OCI-M2 (cell line): ENCODE measurements at regions not wholly inside any gene's neighbourhood (a gene's known extent, or its start where the extent isn't known, plus 50 kb on each side); places are given as distances from the start of the nearest gene placed in this dataset.

Experiments used
- DNase-seq: peaks from one replicate; lab custom pipeline; 2025; ENCODE audit not compliant: unreplicated experiment; lab: John Stamatoyannopoulos, UW

DNA sequence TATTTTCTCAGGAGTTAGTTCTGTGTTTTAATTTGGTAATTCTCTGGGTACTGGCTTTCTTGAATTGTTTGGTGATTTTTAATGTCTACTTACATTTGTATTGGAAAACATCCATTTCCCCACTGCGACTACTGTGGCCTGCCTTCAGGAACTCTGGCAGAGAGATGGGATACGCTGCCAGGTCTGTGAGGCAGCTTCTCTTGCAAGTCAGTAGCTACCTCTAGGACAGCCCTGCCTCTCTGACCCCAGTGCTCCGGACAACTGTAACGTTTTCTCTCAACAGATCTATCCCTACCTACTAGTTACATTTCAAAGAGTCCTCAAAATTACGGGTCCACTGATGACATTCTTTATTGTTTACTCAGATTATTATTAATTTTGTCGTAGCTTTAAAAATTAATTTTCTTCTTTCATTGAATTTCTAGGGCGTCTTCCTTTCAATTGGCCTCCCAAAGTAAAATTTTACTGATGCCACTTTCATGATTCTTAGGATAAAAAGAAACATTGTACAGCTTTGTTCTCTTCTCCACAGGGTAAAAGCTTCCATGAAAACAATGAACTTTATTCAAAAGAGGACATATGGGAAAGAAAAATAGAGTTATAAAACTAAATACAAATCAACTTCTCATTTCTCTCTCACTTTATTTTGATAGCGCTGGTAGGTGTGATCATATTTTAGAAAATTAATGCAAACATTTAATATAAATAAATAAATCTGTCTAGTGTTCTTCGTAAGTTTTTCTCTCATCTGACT lies 123.2 kb upstream of the GOLGA8J start:
- no peak for DNase-seq

DNA sequence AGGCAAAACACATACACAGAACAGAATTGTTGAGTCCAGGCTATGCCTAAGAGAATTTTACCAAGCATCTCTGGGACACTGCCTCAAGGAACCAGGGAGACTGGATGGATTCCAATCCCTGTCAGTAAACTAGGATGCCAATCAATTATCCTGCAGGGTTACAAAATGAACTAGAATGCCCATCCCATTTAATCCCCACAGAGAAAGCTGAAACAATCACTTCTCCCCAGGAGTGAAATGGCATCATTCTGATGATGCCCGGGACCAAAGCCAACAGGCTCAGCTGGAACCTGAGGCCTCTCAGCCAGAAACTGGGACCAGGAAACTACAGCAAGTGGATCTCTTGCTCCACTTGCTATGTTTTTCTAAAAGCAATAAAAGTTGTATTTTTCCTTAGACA lies 130.0 kb upstream of the TJP1 start:
- no peak for DNase-seq

DNA sequence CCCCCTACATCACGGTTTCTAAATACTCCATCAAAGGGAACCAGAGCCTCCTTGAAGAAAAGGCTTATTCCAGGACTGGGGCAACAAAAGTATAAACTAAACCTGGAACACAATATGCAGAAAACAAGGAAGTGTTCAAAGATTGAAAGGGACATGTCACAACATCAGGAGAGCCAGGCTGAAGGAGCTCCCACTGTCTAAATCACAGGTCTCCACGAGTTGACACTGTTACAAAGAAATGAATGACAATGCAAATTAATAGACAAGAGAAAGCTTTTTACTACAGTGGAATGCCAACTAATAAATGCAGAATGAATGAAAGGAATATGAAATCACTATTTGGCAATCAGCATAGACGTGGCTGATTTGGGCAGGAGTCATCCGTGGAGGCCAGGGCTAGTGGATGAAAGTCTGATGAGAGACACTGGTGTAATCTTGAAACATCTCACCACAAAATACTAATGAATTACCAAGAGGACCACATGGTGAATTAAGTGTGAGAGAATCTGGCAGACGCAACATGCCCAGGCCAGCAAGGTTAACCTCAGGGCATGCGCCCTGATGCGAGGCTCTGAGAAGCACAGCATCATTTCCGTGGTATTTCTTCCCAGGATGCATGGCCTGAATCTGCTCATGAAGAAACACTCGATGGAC lies 123.8 kb upstream of the TJP1 start:
- DNase-seq = no peak

DNA sequence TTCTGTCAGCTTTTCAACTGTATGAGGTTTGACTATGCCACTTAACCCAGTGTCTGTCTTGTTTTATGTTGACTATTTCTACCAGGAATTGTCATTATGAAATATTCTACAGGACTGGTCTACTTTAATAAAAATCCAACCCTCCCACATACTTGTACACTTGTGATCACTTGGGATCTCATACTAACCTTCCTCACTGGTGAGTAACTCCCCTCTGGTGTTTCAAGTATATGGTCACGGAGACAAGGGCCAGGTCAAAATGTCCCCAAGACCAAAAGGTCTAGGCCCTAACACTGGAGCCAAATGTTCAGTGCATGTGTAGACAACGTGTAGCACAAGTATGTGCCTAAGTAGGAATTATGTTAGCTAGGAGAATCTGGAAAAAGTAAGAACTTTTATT lies 122.7 kb upstream of the TJP1 start:
- no peak for DNase-seq

DNA sequence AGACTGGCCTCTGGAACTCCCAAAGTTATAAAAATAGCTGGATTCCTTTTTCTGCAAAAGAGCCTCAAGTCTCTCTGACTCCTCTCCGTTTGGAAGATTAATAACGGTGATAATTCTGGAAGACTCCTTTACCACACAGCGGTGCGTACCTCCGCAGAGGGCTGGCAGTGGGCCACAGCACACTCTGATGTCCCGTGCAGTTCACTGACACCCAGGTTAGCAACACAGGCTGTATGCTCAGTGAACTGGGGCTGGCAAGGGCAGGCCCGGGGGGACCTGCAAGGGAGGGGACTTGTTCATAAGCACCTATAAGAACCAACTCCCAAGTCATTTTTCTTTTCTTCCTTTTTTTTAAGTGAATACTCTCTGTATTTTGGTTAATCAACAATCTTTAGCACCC lies 120.3 kb upstream of the TJP1 start:
- no peak for DNase-seq

DNA sequence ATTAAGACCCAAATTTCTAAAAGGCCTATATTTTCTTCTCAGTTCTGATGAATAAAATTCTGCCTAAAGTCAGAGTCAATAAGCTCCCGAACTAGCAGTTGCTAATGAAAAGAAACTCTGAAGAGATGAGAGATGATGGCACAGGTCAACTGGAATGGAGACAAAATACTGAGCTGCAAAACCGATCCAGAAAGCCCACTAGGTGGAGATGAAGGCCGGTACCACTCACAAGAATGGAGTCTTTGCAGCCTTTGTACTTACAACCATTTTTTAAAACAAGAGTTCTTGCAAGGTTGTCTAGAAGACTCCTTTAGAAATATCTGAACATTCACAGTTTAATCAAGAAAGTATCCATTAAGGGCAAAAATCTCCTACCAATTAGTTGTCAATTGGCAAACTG lies 119.9 kb upstream of the TJP1 start:
- no peak for DNase-seq

DNA sequence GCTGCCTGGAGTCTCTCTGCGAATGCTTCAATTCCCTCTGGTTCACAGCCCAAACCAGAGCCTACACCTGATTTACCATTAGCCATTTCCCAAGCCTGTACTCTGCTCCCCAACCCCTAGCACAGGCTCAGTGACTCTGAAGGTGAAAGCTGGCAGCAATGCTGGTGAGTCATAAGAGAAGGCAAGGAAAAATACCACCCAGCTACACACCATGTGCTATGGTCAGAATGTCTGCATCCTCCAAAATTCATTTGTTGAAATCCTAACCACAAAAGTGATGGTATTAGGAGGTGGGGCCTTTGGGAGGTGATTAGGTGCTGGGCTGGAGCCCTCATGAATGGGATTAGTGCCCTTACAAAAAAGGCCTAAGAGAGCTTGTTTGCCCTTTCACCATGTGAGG lies 117.1 kb upstream of the TJP1 start:
- no peak for DNase-seq

DNA sequence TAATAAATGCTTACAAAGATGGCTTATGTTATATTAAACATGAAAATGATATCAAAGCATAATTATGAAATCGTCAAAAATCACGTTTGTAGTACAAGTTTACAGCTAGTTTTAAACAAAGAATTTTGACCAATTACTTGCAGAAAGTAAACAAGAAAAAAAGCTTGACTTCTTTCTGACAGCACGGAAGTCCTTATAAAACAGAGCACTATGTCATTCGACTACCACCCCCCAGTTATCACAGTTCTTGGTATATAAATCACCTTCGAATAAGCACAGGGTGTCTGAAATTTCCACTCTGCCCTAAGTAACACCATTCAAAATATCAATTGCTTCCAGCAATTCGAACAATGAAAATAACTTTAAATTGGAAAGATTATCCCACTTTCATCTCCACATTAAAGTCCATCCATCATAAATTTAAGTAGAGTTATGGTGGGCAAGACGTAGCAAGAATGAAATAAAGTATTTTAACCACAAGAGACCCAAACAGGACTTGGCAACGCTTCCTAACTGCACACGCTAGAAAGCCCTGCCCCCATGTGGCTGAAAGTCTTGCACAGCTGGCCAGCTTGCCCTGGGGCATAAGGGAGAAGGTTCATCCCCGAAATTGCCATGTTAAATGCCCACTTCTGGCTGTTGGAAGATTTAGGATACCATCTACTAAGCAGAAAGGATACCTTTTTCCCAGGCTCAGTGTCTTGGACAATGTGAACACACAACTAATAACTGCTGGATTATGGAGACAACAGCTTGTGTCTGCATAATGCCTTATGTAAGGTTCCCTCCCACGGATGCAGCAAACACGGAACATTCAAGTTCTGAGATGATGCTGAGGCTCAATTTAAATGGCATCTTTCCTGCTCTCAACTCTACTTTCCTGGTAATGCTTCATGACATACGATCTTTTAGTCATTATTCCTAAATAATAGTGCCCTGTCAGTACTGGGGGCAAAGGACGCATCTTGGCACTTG lies 116.4 kb upstream of the TJP1 start:
- no peak for DNase-seq

DNA sequence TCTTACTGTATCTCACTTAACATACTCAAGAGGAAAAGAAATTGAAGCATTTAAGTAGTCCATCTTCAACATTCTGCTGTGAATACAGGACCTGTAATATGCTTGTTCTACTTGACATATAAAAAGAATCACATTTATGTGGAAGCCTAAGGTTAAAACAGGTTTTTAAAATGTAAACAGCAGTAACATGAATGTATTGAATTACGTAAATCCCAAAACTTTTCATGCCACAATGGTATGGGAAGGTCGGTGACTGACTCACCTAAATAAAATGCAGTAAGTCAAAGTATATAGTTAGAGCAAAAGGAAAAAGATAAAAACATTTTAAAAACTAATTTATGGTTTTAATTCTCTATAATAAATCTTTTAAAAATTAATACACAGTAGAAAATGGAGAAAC lies 115.7 kb upstream of the TJP1 start:
- no peak for DNase-seq

DNA sequence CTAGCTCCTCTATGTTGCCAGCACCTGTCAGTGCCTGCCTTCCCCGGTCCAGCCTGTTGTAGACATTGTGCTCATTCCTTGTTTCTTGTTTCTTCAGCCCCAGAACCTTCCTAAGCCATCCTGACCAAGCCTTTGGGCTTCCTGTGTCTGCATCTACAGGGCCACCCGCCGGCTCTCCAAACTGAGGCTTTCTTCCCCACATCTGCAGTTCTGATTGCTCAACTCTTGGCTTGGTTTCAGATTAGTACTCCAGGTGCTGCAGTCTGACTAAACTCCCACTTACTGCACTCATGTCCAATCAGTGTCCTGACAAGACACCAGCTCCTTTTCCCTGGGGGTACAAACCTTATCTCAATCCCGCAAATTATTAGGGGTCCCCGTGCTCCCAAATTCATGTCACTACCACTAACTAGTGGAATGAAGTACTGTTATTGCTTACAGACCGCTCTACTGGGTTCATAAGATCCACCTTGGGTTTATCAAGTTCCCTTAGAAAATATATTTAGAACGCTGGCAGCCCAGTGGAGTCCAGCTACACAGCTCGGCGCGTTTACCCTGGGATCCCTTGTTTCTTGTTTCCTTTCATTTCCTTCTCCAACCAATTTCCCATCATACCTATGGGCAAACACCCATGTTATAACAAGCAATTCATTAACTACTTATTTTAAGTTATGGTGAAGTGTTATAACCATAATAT lies 114.2 kb upstream of the TJP1 start:
- DNase-seq = no peak

DNA sequence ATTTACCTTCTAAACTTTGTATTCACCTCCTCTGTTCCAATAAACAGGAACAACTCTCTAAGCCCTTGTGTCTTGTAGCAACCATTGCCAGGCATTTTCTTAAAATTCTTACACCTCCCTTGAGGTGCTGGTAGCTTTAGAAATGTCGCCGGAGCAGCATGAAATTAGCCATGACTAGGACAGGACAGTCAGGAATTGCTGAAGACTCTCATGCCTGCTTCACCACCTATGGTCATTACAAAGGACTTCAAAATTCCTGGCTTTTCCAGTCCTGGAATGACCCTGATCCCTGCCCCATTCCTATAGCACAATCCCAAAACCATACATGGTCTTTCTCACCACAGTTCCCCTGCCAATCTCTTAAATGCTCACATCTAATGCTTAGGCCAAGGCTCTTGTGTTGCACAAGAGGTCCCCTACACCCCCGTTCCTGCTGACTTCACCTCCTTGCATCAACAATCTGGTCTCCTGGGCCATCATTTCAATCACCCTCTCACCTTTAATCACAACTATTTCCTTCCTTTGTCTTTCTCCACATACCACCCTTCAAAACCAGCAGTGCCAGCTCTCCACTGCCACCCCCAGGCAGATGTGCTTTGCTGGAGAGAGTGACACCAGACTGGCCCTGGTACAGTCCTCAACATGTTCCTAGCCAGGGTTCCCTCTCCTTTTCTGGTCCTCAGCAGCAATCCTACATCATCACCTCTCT lies 113.2 kb upstream of the TJP1 start:
- DNase-seq = no peak

DNA sequence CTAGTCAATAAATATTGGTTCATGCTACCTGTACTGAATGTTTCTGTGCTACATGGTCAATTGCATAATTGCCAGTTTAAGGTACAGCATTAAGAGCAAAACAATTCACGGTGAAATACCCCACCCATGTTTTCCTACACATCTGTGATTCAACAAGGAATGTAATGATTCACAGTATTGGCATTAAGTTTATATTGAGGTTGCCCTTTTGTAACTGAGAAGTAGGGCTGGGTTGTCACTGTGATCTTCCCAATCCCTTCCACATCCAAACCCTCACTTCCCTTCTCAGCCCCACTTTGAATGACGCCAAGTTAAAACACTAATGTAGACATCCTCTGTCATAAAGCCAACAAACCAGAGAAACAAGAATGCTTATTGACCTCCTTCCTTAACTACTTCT lies 112.0 kb upstream of the TJP1 start:
- no peak for DNase-seq

DNA sequence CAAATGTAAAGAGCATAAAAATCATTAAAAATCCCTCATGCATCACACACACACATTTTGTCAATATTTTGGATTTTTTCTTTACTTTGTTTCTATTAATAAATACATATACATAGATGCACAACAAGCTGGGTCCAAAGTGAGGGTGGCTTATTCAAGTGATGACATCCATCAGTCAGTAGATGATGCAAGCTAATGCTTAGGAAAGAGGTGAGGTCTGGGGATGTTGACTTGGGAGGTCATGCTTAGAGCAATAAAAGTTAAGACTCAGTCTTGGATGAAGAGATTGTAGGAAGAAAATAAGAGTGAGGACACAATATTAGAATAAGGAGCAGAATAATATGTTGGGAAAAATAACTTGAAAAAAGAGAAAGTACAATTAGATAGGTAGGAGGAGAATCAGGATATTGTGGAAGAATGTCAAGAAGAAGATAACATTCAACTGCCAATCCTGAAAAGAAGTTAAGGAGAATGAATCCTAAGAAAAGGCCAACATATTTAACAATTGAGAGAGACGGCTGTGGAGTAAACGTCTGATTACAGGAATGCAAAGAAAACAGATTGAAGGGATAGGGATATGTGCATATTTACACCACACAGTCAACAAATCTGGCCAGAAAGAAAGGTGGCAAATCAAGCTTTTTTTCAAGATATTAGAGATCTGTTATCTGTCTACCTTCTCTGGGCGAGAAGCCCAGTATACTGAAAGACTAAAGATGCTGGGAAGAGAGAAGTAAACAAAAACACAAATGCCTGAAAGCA lies 111.0 kb upstream of the TJP1 start:
- no peak for DNase-seq

DNA sequence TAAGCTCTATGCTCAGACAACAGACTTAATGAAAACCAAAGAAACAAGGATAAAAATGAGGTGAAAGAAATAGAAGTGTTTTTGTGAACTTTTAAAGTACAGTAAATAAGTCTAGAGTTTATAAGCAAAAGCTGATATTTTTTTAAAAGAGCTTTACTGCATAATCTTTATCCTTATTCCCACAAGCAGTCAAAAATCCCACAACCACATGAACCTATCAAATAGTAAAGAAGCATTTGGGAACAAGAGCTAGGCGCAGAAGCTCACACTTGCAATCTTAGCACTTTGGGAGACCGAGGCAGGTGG lies 103.8 kb upstream of the TJP1 start:
- no peak for DNase-seq

DNA sequence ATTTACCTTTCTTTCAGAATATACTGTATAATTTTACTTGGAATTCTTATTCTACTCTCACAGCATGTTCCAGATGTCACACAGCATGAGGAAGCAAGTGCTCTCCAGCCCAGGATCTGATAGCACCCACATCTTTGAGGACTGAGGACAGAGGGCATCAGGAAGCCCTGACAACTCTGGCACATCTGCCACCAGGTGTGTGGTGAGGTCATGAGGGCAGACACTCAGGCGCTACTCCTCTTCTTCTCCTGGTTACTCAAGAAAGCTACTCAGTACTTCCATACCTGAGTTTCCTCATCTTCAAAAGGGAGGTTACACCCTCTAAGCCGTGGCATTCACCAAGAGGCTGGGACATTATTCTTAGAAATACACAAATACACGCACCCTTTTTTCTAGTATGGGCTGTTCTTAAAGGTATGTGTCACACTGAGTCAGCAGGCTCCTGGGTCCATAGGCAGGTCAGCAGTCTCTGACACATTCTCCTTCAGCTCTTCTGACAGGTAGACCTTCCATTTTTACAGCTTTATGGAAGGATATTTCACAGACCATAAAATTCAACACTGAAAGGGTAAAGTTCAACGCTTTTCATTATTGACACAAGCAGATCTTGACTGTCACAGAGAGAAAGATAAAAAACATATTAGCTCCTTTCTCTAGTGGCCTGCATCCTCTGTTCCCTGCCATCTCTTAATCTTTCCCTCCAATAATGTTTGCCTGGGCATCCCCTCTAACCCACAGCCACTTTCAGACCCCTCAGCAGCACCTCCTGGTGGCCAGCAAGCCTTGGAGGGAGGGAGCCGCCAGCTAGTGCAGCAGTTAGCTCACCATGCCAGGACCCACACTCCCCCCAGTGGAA lies 103.2 kb upstream of the TJP1 start:
- DNase-seq = peak; percentile 6

DNA sequence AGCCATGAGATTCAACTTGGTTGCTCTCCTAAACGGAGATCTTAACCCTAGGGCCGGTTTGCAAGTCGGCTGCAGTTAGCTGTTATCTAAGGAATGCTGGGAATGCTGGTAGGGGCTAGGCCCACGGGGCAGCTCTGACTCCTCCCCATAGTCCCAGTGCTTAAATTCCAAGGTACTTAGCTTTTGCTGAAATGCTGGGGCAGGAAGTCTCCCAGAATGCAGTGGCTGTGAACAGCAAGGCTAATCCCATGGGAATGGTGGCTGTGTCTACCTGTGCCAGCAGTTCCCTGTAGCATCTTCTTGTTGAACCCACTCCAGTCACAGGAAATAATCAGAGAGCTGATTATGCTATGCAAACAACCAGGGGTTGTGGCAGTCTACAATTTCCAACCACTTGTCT lies 102.5 kb upstream of the TJP1 start:
- DNase-seq = no peak

DNA sequence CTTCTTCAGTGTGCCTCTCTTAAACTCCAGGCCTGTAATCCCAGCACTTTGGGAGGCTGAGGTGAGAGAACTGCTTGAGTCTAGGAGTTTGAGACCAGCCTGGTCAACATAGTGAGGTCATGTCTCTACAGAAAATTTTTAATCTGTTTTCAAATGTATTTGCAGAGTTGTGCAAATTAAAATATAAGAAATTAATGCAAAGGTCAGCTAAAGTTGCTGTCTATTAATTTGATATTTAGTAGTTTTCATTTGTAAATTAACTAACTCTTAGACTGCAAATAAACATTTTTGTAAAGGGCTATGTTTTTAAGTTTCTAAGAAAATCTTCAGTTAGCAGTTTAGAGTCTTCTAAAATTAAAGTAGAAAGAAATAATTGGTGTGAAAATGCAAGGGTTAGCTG lies 99.9 kb upstream of the TJP1 start:
- DNase-seq = no peak

DNA sequence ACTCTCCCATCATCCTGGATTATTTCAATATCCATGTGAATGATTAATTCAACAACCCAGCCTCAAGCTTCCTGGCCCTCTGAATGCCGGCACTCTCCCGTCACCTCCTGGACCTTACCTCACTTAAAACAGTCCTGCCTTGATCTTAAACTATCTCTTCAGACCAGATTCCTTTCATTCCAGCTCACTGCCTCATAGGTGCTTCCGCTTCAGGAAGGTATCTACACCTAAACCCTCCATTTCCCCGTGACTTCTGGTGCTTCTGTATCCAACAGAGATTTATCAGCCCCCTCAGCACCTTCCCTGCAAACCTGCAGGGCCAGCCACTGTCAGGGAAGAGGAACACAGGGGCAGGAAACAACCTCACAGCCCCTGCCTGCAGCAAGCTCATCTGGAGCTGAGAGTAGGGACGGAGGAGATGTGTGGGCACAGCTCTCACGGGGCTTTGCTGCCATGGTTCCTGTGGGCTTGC lies 98.9 kb upstream of the TJP1 start:
- no peak for DNase-seq

DNA sequence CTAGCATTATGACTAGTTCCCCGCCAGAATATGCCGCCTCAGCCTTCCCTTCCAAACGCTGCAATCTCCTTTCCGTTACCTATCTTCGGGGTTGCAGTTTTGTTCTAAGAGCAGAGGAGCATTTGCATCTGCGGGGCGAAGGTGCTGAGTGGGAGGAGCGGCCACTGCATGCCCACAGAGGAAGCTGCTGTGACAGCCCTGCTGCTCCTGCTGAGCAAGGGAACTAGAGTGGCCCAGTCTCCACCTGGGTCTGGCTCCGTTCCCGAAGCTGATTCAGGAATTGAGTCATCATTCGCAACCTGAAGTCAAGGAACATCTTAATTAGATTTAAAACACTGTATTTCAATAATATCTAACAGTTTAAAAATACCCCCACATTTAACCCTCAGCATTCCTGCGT lies 98.2 kb upstream of the TJP1 start:
- DNase-seq = no peak
